Right lobe of liver (tissue), 4 donors: ENCODE measurements at regions not wholly inside any gene's neighbourhood (a gene's known extent, or its start where the extent isn't known, plus 50 kb on each side); places are given as distances from the start of the nearest gene placed in this dataset.

ENCODE experiments used
- CTCF ChIP-seq, 4 donors: fragments of 200-600 bp in 3 of 4; fragments of 450-650 bp in 1 of 4; IDR thresholded peaks; one replicate each; pipeline versions ENCODE4 v1.5.1 to v1.8.0; 2016 to 2022; ENCODE audit warnings: antibody characterized with exemption in 4 of 4, mild to moderate bottlenecking in 2 of 4
- POLR2A ChIP-seq: fragments of 450-650 bp; IDR thresholded peaks from one replicate; pipeline ENCODE4 v1.6.1; 2017; ENCODE audit warnings: antibody characterized with exemption, mild to moderate bottlenecking
- donor health status: DM: no; HTN: no; CAD: no.
- donor health status: DM: no; HTN: no; CAD: no.
- donor health status: DM: no; HTN: yes; CAD: no.

- TF ChIP-seq CTCF (IDR thresholded peaks at IDR 0.05) (no peak), POLR2A (no peak)
Observed at GRCh38 chr4:146095860-146096259, 79.7 kb upstream of the LSM6 start.
